Activated B cell treated with CpG ODN at 0.5 μM for 24 hours (primary cell): ENCODE measurements at regions not wholly inside any gene's neighbourhood (a gene's known extent, or its start where the extent isn't known, plus 50 kb on each side); places are given as distances from the start of the nearest gene placed in this dataset.
A peak's percentile ranks its signal among the peaks of the same experiment; 100 is the strongest.

Experiments
- ATAC-seq: fragments of 200-7000 bp; cut with Tn5 transposase; one replicate; pipeline ENCODE4 v1.10.0; 2021; ENCODE audit warnings: low read depth, mild to moderate bottlenecking, moderate library complexity
- CTCF ChIA-PET: fragments of 350-600 bp; sonication (Branson Sonifier 250); formaldehyde crosslinking; loops from one replicate; lab custom pipeline; 2021; ENCODE audit warnings: antibody characterized with exemption; lab: Charles Lee
- POLR2A ChIA-PET: fragments of 350-600 bp; sonication (Branson Sonifier 250); formaldehyde crosslinking; loops from one replicate; lab custom pipeline; 2021; ENCODE audit warnings: antibody characterized with exemption; lab: Charles Lee
- DNase-seq: peaks from one replicate; pipeline ENCODE4 v3.0.0; 2022
- H3K27ac Mint-ChIP-seq: one replicate; pipeline ENCODE4 v1.8.0; 2020; ENCODE audit warnings: mixed read lengths
- H3K27me3 Mint-ChIP-seq: one replicate; pipeline ENCODE4 v1.8.0; 2021; ENCODE audit warnings: mixed read lengths
- H3K36me3 Mint-ChIP-seq: one replicate; pipeline ENCODE4 v1.8.0; 2021; ENCODE audit warnings: low read depth, mixed read lengths
- H3K4me1 Mint-ChIP-seq: one replicate; pipeline ENCODE4 v1.8.0; 2021; ENCODE audit warnings: mixed read lengths
- H3K4me3 Mint-ChIP-seq: one replicate; pipeline ENCODE4 v1.8.0; 2020; ENCODE audit warnings: mild to moderate bottlenecking, mixed read lengths
- H3K9me3 Mint-ChIP-seq: one replicate; pipeline ENCODE4 v1.8.0; 2020; ENCODE audit warnings: mixed read lengths
- CTCF ChIP-seq: fragments of 200-600 bp; IDR thresholded peaks from one replicate; pipeline ENCODE4 v1.8.0; 2022; ENCODE audit warnings: antibody characterized with exemption, mild to moderate bottlenecking
- intact Hi-C: fragments of 100-400 bp; cut with micrococcal nuclease; formaldehyde crosslinking; loops from one replicate; pipeline ENCODE4 v1.15.1; 2024

- Mint-ChIP-seq H3K27ac (no peak overlapping the region), H3K9me3 (peaks cover 3% of the 10 kb centered on the region), H3K27me3 (no peaks in the 10 kb centered on the region), H3K36me3 (no peaks in the 10 kb centered on the region), H3K4me3 (no peak overlapping the region), H3K4me1 (peaks cover 24% of the 10 kb centered on the region)
- no peak for ATAC-seq
- intact Hi-C loops, result no loop called here
- no peak for DNase-seq
- no peak for TF ChIP-seq CTCF
- CTCF ChIA-PET, result no interaction called here
- POLR2A ChIA-PET, result no interaction called here
Observed at GRCh38 chr20:16179371-16179770, 393.9 kb downstream of the KIF16B start.

- ATAC-seq (no peak), DNase-seq (no peak)
- no peaks in the 10 kb centered on the region for H3K36me3 Mint-ChIP-seq
- CTCF ChIA-PET, result interaction anchor here (0.8 kb wide), 1 partner anchor 133 kb away, joined by 3 read pairs; no protein-coding TSS in a partner anchor
- peaks cover 3% of the 10 kb centered on the region for H3K9me3 Mint-ChIP-seq
- POLR2A ChIA-PET, result no interaction called here
- intact Hi-C loops, result no loop called here
- H3K4me3 Mint-ChIP-seq, result no peak overlapping the region
- peaks cover 24% of the 10 kb centered on the region for H3K4me1 Mint-ChIP-seq
- no peak for TF ChIP-seq CTCF
- H3K27me3 Mint-ChIP-seq, result no peaks in the 10 kb centered on the region
- no peak overlapping the region for H3K27ac Mint-ChIP-seq
Observed at GRCh38 chr20:16178546-16179135, 394.6 kb downstream of the KIF16B start.

- POLR2A ChIA-PET, result no interaction called here
- CTCF ChIA-PET, result no interaction called here
Observed at GRCh38 chr20:16175322-16175961, 397.8 kb downstream of the KIF16B start.

GRCh38 chr20:16174311-16174710 lies 398.9 kb downstream of the KIF16B start:
- no peak for TF ChIP-seq CTCF
- no peaks in the 10 kb centered on the region for H3K9me3 Mint-ChIP-seq
- H3K27ac Mint-ChIP-seq, result no peak overlapping the region
- no peaks in the 10 kb centered on the region for H3K36me3 Mint-ChIP-seq
- POLR2A ChIA-PET, result interaction anchor here (0.6 kb wide), 1 partner anchor 39 kb away, joined by 3 read pairs; no protein-coding TSS in a partner anchor
- peaks cover 5% of the 10 kb centered on the region for H3K27me3 Mint-ChIP-seq
- no peak overlapping the region for H3K4me3 Mint-ChIP-seq
- CTCF ChIA-PET, result no interaction called here
- intact Hi-C loops, result no loop called here
- ATAC-seq (no peak), DNase-seq (no peak)
- peaks cover 24% of the 10 kb centered on the region for H3K4me1 Mint-ChIP-seq

More at GRCh38 chr20:16175322-16175961, 397.8 kb downstream of the KIF16B start:
- Mint-ChIP-seq H3K4me1 (peaks cover 24% of the 10 kb centered on the region), H3K27ac (no peak overlapping the region), H3K36me3 (no peaks in the 10 kb centered on the region), H3K4me3 (no peak overlapping the region), H3K27me3 (peaks cover 5% of the 10 kb centered on the region), H3K9me3 (no peaks in the 10 kb centered on the region)
- intact Hi-C loops, result no loop called here
- ATAC-seq (peak; percentile 67), DNase-seq (no peak)
- no peak for TF ChIP-seq CTCF

GRCh38 chr20:16173044-16173443 lies 400.2 kb downstream of the KIF16B start:
- Mint-ChIP-seq H3K9me3 (no peaks in the 10 kb centered on the region), H3K4me1 (peaks cover 18% of the 10 kb centered on the region), H3K27ac (no peak overlapping the region), H3K36me3 (no peaks in the 10 kb centered on the region), H3K27me3 (peaks cover 5% of the 10 kb centered on the region), H3K4me3 (no peak overlapping the region)
- intact Hi-C loops, result no loop called here
- ChIA-PET POLR2A (no interaction called here), CTCF (no interaction called here)
- no peak for TF ChIP-seq CTCF
- DNase-seq (no peak), ATAC-seq (no peak)
